IgD-negative memory B cell (primary cell): ENCODE measurements at regions not wholly inside any gene's neighbourhood (a gene's known extent, or its start where the extent isn't known, plus 50 kb on each side); places are given as distances from the start of the nearest gene placed in this dataset.
A peak's percentile ranks its signal among the peaks of the same experiment; 100 is the strongest.

Experiments used
- H3K27ac Mint-ChIP-seq, 3 donors: one replicate each; pipeline ENCODE4 v1.8.0; 2020 to 2022; ENCODE audit warnings: mild to moderate bottlenecking in 3 of 3, mixed read lengths in 3 of 3, moderate library complexity in 1 of 3
- H3K27me3 Mint-ChIP-seq: one replicate; pipeline ENCODE4 v1.8.0; 2021; ENCODE audit warnings: mixed read lengths
- H3K36me3 Mint-ChIP-seq: one replicate; pipeline ENCODE4 v1.8.0; 2020; ENCODE audit warnings: mild to moderate bottlenecking, mixed read lengths
- H3K4me1 Mint-ChIP-seq, 3 donors: one replicate each; pipeline ENCODE4 v1.8.0; 2020 to 2022; ENCODE audit warnings: mixed read lengths in 3 of 3, mild to moderate bottlenecking in 1 of 3
- H3K4me3 Mint-ChIP-seq, 4 donors: one replicate each; pipeline ENCODE4 v1.8.0; 2020 to 2022; ENCODE audit warnings: mild to moderate bottlenecking in 4 of 4, mixed read lengths in 4 of 4, moderate library complexity in 3 of 4
- H3K9me3 Mint-ChIP-seq, 3 donors: one replicate each; pipeline ENCODE4 v1.8.0; 2020 to 2021; ENCODE audit warnings: mixed read lengths in 3 of 3, mild to moderate bottlenecking in 1 of 3

DNA sequence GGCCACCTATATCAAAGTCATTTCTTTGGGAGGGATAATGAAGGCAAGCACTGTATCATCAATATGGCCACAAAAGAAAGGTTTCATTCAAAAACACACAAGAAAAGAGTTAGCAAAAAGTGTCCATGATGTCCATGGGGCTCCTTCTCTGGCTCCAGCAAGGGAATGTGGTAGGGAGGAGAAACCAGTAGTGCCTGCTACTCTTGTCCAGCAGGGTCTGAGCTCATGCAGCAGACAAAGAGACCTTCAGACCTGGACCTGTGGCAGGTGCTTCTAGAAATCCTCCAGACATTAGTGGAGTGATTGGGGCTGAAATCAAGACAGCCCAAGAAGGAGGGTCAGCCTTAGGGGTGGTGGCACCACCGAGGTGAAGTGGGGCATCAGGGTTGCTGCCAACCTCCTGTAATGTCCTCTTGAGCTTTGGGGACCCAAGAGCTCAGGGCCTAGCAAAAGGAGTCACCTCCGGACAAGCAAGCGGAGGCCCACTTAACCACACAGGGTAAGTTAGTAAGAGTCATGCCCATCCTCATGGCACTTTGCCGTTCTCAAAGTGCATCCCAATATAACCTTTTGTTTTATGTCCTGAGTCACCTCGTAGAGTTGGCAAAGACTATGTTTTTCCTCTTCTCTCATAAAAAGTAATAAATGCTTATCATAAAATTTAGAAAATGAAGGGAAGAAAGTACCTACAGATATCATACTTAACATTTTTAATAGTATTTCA, 112.6 kb upstream of the YPEL5 start:
- H3K27me3 Mint-ChIP-seq = peaks cover 3% of the 10 kb centered on the region
- H3K4me1 Mint-ChIP-seq = no peaks in the 10 kb centered on the region
- H3K36me3 Mint-ChIP-seq = no peaks in the 10 kb centered on the region
- peak overlapping the region in 1 of 3 donors; percentile 13 for H3K27ac Mint-ChIP-seq
- H3K9me3 Mint-ChIP-seq = peaks cover 0 to 2% (median 0%) of the 10 kb centered on the region in 3 donors
- no peak overlapping the region for H3K4me3 Mint-ChIP-seq

DNA sequence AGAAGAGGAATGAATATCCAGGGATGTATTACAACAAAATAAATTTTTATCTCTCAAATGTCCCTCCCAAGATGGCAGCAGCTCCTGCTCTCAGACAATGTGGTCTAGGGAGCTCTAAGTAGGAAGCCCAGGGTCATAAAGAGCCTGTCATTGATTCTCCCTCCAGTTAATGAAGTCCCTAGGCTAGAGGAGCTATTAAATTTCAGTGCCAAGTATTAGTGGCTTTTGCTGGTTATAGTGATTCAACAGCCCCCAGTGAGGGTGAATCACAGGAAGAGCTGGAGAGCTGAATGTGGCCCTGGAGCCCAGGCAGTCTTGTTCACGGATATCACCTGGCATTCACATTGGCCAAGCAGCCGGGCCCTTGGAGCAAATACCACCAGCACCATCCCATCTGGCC, 109.8 kb upstream of the YPEL5 start:
- H3K9me3 Mint-ChIP-seq = peaks cover 0 to 2% (median 0%) of the 10 kb centered on the region in 3 donors
- H3K4me3 Mint-ChIP-seq = no peak overlapping the region
- H3K36me3 Mint-ChIP-seq = no peaks in the 10 kb centered on the region
- H3K27me3 Mint-ChIP-seq = peaks cover 6% of the 10 kb centered on the region
- no peaks in the 10 kb centered on the region for H3K4me1 Mint-ChIP-seq
- H3K27ac Mint-ChIP-seq = no peak overlapping the region

DNA sequence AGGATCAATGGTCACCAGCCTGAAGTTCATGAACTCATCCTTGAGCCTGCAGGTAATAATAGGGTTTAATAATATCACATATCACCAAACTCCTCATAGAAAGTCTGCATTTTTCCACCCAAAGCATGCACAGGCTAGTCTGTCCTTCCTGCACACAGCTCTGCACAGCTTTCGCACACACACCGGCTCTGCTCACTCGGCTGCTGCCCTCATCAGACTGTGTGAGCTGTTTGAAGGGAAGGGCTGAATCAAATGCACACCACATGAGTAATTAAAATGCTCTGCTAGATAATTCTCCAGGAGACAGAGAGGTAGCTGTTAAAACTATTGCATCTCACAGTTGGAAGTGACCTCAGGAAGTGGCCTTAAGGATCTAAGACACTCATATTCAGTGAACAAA, 108.4 kb upstream of the YPEL5 start:
- H3K27ac Mint-ChIP-seq = no peak overlapping the region
- H3K4me1 Mint-ChIP-seq = no peaks in the 10 kb centered on the region
- peaks cover 0 to 2% (median 0%) of the 10 kb centered on the region in 3 donors for H3K9me3 Mint-ChIP-seq
- H3K27me3 Mint-ChIP-seq = peaks cover 7% of the 10 kb centered on the region
- no peaks in the 10 kb centered on the region for H3K36me3 Mint-ChIP-seq
- H3K4me3 Mint-ChIP-seq = no peak overlapping the region

DNA sequence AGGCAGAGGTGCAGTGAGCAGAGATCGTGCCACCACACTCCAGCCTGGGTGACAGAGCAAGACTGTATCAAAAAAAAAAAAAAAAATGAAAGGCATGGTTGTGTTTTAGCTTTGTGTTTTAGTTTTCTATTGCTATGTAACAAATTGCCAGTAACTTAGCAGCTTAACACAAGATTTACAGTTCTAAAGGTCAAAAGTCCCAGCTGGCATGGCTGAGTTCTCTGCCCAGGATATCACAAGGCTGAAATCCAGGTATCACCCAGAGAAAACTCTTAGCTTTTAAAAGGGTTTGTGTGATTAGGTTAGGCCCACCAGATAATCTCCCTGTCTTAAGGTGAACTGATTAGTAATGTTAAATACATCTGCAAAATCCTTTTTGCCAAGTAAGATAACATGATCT, 107.7 kb upstream of the YPEL5 start:
- H3K4me1 Mint-ChIP-seq = no peaks in the 10 kb centered on the region
- no peaks in the 10 kb centered on the region for H3K36me3 Mint-ChIP-seq
- peaks cover 9% of the 10 kb centered on the region for H3K27me3 Mint-ChIP-seq
- no peaks in the 10 kb centered on the region for H3K9me3 Mint-ChIP-seq
- H3K27ac Mint-ChIP-seq = no peak overlapping the region
- no peak overlapping the region for H3K4me3 Mint-ChIP-seq

DNA sequence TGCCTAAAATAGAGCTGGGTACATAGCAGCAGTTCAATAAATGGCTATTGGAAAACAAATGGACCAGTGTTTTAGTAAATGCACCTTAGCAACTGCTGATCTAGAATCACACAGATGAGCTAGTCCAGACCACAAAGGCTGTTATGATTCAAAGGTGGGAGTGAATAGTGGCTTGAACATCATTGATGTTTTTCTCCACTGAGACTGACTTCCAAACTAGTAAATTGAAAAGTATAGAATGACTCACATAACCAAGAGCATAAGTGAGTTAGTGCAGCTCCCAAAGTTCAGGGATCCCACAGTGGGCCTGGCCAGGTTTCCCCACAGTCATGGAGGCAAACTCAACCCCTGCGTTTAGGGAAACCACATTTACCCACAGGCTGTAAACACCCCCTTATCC, 106.7 kb upstream of the YPEL5 start:
- Mint-ChIP-seq H3K27ac (no peak overlapping the region), H3K36me3 (no peaks in the 10 kb centered on the region), H3K9me3 (no peaks in the 10 kb centered on the region), H3K27me3 (peaks cover 9% of the 10 kb centered on the region), H3K4me1 (no peaks in the 10 kb centered on the region), H3K4me3 (no peak overlapping the region)

DNA sequence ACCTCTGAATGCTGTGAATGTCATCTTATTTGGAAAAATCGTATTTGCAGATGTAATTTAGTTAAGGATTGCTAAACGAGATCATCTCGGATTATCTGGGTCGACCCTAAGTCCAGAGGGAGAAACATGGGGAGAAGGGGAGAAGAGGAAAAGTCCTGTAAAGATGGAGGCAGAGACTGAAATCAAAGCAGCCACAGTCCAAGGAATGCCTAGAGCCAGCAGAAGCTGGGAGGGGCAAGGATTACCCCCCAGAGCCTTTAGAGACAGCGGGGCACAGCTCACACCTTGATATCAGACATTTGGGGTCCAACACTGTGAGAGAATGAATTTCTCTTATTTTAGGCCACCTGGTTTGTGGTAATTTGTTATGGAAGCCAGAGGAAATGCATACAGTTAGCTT, 104.9 kb upstream of the YPEL5 start:
- Mint-ChIP-seq H3K4me1 (no peaks in the 10 kb centered on the region), H3K4me3 (no peak overlapping the region), H3K27ac (no peak overlapping the region)

DNA sequence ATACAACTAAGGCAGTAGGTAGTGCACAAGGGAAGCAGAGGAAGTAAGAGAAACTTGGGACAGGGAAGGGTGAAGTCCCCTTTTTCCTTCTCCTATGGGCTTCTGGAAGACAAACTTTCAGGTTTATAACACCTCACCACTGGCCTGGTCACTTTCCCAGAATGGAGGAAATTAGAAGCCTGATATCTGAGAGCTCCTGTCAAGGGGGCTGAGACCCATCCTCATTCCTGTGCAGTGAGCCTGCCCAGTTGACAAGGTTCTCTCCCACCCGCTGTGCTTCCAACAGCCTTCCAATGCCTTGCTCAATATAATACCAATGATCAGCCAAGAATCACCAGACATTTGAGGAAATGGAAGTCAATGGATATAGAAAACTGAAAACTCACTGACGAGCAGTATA, 100.4 kb upstream of the YPEL5 start:
- no peak overlapping the region for H3K27ac Mint-ChIP-seq
- H3K4me3 Mint-ChIP-seq = peak overlapping the region in 1 of 4 donors; percentile 38
- H3K9me3 Mint-ChIP-seq = peaks cover 0 to 1% (median 0%) of the 10 kb centered on the region in 3 donors
- no peaks in the 10 kb centered on the region for H3K36me3 Mint-ChIP-seq
- H3K27me3 Mint-ChIP-seq = peaks cover 11% of the 10 kb centered on the region
- no peaks in the 10 kb centered on the region for H3K4me1 Mint-ChIP-seq

More for the DNA sequence above, 104.9 kb upstream of the YPEL5 start:
- no peaks in the 10 kb centered on the region for H3K36me3 Mint-ChIP-seq
- H3K27me3 Mint-ChIP-seq = peaks cover 11% of the 10 kb centered on the region
- H3K9me3 Mint-ChIP-seq = no peaks in the 10 kb centered on the region

DNA sequence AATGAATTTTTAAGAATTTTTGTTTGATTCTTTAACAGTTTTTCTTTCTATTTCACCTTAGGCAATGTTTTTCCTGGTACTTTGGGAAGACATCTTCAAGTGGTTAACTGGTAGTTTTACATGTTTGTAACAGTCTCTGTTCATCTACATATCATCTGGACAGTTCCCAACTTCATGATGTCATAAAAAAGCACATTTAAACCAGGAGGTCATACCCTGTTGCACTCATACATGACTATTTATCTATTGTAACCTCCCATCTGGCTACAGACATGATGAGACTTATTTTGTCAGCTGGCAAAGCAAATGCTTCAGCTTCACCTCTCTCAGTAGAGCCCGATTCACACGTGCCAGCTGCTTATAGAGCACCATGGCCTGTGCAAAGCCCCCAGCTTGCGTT, 99.8 kb upstream of the YPEL5 start:
- no peak overlapping the region for H3K4me3 Mint-ChIP-seq
- no peak overlapping the region for H3K27ac Mint-ChIP-seq
- peaks cover 0 to 1% (median 0%) of the 10 kb centered on the region in 3 donors for H3K9me3 Mint-ChIP-seq
- no peaks in the 10 kb centered on the region for H3K4me1 Mint-ChIP-seq
- H3K36me3 Mint-ChIP-seq = no peaks in the 10 kb centered on the region
- H3K27me3 Mint-ChIP-seq = peaks cover 8% of the 10 kb centered on the region

DNA sequence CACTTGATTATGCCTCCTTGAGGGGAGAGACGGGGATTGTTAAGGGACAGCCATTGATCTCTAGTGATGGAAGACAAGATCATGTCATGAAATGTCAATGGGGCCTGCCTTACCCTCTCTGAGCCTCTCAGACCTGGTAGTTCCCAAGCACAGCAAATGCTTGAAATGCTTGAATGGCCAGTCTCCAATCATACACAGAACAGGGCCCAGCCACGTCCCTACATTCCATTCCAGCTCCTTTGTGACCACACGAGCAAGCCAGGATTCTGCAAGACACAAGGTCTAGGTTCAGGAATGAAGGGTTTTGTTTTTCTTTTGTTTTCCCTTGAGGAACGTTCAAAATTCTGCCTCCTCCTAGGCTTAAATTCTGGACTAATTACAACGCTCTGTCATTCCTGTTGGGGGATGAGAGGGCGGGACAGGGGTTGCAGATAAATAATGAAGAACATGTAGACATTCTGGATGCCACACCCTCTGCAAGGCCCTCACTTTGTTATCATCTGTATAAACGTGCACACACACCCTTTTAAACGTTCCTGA, 98.1 kb upstream of the YPEL5 start:
- Mint-ChIP-seq H3K36me3 (no peaks in the 10 kb centered on the region), H3K27me3 (peaks cover 13% of the 10 kb centered on the region)

DNA sequence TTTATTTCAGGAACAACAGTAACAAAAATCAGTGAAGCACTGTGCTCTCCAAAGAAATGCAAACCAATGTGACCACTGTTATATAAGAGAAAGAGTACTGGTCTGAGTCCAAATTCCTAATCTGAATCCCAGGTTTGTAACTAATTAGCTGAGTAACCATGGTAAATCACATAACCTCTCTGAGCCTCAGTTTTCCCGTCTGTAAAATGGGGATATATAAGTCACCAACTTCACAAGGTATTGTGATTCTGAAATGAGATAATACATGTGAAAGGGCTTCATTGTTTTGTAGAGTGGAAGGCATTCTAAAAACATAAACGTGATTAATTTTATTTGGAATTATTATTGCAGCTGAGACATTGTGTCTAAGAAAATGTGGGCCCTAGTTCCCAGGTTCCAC, 91.3 kb upstream of the YPEL5 start:
- Mint-ChIP-seq H3K4me3 (no peak overlapping the region), H3K9me3 (peaks cover 0 to 2% (median 0%) of the 10 kb centered on the region in 3 donors), H3K36me3 (no peaks in the 10 kb centered on the region), H3K27ac (peak overlapping the region in 1 of 3 donors; percentile 11), H3K4me1 (no peaks in the 10 kb centered on the region), H3K27me3 (peaks cover 12% of the 10 kb centered on the region)

More for the DNA sequence above, 98.1 kb upstream of the YPEL5 start:
- H3K4me1 Mint-ChIP-seq = no peaks in the 10 kb centered on the region
- peaks cover 0 to 1% (median 0%) of the 10 kb centered on the region in 3 donors for H3K9me3 Mint-ChIP-seq
- H3K4me3 Mint-ChIP-seq = no peak overlapping the region
- H3K27ac Mint-ChIP-seq = no peak overlapping the region

DNA sequence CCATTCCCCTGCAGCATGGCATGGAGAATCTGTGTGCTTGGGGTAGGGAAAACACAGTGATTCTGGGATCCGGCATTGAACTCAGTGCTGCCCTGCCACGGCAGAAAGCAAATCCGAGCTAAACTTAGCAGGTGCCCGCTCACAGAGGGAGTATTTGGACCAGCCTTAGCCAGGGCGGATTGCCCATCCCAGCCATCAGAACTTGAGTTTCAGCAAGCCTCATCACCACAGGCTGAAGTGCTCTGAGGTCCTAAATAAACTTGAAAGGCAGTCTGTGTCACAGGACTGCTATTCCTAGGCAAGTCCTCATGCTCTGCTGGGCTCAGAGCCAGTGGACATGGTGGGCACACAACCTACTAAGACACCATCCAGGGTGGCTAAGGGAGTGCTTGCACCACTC, 86.2 kb upstream of the YPEL5 start:
- no peak overlapping the region for H3K27ac Mint-ChIP-seq
- H3K4me3 Mint-ChIP-seq = no peak overlapping the region
- H3K36me3 Mint-ChIP-seq = peaks cover 5% of the 10 kb centered on the region
- peaks cover 15% of the 10 kb centered on the region for H3K27me3 Mint-ChIP-seq
- no peaks in the 10 kb centered on the region for H3K4me1 Mint-ChIP-seq
- peaks cover 16 to 34% (median 22%) of the 10 kb centered on the region in 3 donors for H3K9me3 Mint-ChIP-seq

DNA sequence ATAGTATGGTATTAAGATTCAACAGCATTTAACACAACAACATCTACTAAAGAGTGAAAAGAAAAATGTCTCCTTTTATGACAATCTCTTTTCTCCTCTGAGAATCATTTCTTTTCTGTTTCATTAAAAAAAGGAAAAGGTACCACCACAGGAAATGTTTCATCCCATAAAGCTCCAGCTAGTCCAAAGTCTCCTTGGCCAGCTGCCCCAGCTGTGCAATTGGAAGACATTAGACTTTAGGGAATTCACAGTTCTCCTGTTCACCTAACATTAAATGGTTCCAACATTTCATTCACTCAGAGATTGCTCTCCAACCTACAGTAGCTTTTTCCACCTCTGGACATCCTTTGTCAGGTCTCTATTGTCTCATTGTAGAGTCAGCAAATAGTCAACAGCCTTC, 78.7 kb upstream of the YPEL5 start:
- Mint-ChIP-seq H3K27ac (no peak overlapping the region), H3K9me3 (peaks cover 9 to 37% (median 26%) of the 10 kb centered on the region in 3 donors), H3K4me1 (no peaks in the 10 kb centered on the region), H3K27me3 (peaks cover 19% of the 10 kb centered on the region), H3K4me3 (no peak overlapping the region), H3K36me3 (peaks cover 6% of the 10 kb centered on the region)

DNA sequence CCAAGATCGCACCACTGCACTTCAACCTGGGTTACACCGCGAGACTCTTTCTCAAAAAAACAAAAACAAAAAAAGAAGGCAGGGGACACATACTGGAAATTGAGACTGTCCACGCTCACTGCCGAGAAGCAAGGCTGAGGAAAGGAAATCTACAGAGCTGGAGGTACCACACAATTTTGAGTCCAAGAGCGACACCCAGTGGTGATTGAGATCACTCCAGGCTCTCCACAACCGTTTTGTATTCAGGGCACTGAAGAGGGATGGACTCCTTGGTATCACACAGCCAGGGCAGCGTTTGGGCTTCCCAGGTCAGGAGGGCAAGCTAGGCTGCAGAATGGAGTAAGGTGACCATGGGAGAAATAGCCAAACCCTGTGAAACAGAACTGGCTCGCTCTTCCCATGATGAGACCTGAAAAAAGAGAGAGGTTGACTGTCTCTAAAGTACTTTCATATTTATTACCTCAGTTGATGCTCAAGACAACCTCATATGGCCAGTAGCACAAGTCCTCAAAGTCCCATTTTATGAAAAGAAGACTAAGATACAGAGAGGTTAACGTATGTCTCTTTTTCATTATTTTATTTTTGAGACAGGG, 74.5 kb upstream of the YPEL5 start:
- H3K27me3 Mint-ChIP-seq = peaks cover 28% of the 10 kb centered on the region
- H3K27ac Mint-ChIP-seq = no peak overlapping the region
- H3K4me3 Mint-ChIP-seq = no peak overlapping the region
- peaks cover 4% of the 10 kb centered on the region for H3K36me3 Mint-ChIP-seq
- H3K4me1 Mint-ChIP-seq = no peaks in the 10 kb centered on the region
- no peaks in the 10 kb centered on the region for H3K9me3 Mint-ChIP-seq

DNA sequence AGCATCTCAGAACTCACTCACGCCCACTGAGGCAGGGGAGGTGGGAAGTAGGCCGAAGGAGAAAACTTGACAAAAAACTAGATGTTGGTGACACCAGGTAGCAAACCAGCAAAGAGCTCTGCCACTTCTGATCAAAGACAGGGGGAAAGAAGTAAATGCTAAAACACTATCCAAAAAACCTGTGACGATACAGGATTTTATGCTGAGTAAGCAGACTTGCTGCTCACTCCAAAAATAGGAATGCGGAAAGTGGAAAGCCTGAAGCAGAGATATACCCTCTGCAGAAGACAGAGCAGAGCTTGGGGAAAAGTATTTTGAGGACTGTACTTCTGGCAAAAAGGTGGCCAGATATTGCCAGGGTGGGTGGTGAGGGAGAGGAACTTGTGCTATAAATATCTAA, 73.3 kb upstream of the YPEL5 start:
- H3K27ac Mint-ChIP-seq = no peak overlapping the region
- H3K27me3 Mint-ChIP-seq = peaks cover 28% of the 10 kb centered on the region
- H3K36me3 Mint-ChIP-seq = peaks cover 4% of the 10 kb centered on the region
- H3K4me1 Mint-ChIP-seq = no peaks in the 10 kb centered on the region
- H3K4me3 Mint-ChIP-seq = no peak overlapping the region
- H3K9me3 Mint-ChIP-seq = no peaks in the 10 kb centered on the region

DNA sequence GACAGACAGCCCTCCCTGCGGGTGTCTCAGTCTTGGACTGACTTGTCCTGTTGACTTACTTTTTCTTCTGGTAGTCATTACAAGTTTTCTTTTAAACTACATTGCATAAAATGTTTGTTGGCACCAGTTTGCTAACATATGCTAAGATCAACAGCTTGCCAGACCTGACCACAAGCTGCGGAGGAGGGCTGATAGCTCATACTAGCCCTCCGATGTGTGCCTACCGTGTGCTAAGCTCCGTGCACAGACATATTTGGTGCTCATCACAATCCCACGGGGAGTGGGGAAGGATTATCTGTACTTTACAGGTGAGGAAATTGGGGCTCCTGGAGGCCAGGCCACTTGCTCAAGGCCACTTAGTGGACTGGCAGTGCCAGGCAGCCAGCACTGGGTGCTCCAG, 72.8 kb upstream of the YPEL5 start:
- Mint-ChIP-seq H3K27me3 (peaks cover 27% of the 10 kb centered on the region), H3K4me1 (no peaks in the 10 kb centered on the region), H3K4me3 (no peak overlapping the region), H3K36me3 (peaks cover 3% of the 10 kb centered on the region), H3K9me3 (no peaks in the 10 kb centered on the region), H3K27ac (no peak overlapping the region)

DNA sequence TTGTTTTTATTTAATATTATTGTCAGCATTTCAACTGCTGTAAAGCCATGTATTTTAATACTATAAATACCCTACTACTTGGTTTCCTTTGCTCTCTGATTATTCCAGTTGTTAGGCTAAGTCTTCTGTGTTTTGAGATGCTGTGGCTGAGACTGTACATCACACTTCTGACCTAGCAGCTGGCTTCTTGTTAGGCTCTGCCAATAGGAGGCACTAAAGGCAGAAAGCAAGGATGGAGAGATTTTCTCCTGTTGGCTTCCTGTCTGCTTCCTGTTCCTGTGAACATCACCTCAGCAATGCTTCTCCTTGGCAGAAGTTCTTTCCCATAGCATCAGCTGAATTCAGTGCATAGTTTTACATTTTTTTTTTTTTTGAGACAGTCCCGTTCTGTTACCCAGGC, 68.3 kb upstream of the YPEL5 start:
- H3K4me3 Mint-ChIP-seq = no peak overlapping the region
- H3K36me3 Mint-ChIP-seq = peaks cover 3% of the 10 kb centered on the region
- H3K9me3 Mint-ChIP-seq = no peaks in the 10 kb centered on the region
- peaks cover 8% of the 10 kb centered on the region for H3K27me3 Mint-ChIP-seq
- H3K27ac Mint-ChIP-seq = no peak overlapping the region
- H3K4me1 Mint-ChIP-seq = no peaks in the 10 kb centered on the region
